ENCODE measurements at regions not wholly inside any gene's neighbourhood (a gene's known extent, or its start where the extent isn't known, plus 50 kb on each side); places are given as distances from the start of the nearest gene placed in this dataset.

GRCh38 chr3:88657459-88657858 lies 450.0 kb upstream of the EPHA3 start:
- Histone ChIP-seq H3K9ac (ENCODE audit: low read length) (no peak overlapping the region), H3K79me2 (ENCODE audit: low read length) (no peaks in the 10 kb centered on the region), H3K36me3 (replicated peaks; ENCODE audit: low read depth, low read length) (no peaks in the 10 kb centered on the region), H2AFZ (ENCODE audit: low read depth, low read length) (no peak overlapping the region), H3K4me3 (ENCODE audit: low read length) (no peak overlapping the region), H3K4me1 (ENCODE audit: low read length) (no peaks in the 10 kb centered on the region), H4K20me1 (ENCODE audit: insufficient read depth, low read length) (no peaks in the 10 kb centered on the region), H3K27ac (ENCODE audit: low read length) (no peak overlapping the region), H3K9me3 (ENCODE audit: insufficient read depth, low read length) (no peaks in the 10 kb centered on the region), H3K27me3 (ENCODE audit: low read depth, low read length) (no peaks in the 10 kb centered on the region), H3K4me2 (ENCODE audit: low read length) (no peak overlapping the region)
- TF ChIP-seq CTCF (IDR thresholded peaks at IDR 0.05; ENCODE audit: low read depth, low read length) (no peak), EZH2phosphoT487 (IDR thresholded peaks at IDR 0.05; ENCODE audit: low read depth) (no peak)

- Histone ChIP-seq H3K36me3 (replicated peaks; ENCODE audit: low read depth, low read length) (no peaks in the 10 kb centered on the region), H3K9ac (ENCODE audit: low read length) (no peak overlapping the region), H3K4me2 (ENCODE audit: low read length) (no peak overlapping the region), H4K20me1 (ENCODE audit: insufficient read depth, low read length) (no peaks in the 10 kb centered on the region), H2AFZ (ENCODE audit: low read depth, low read length) (no peak overlapping the region), H3K4me1 (ENCODE audit: low read length) (no peaks in the 10 kb centered on the region), H3K27me3 (ENCODE audit: low read depth, low read length) (no peaks in the 10 kb centered on the region), H3K9me3 (ENCODE audit: insufficient read depth, low read length) (no peaks in the 10 kb centered on the region), H3K27ac (ENCODE audit: low read length) (no peak overlapping the region), H3K79me2 (ENCODE audit: low read length) (no peaks in the 10 kb centered on the region), H3K4me3 (ENCODE audit: low read length) (no peak overlapping the region)
- TF ChIP-seq EZH2phosphoT487 (IDR thresholded peaks at IDR 0.05; ENCODE audit: low read depth) (no peak), CTCF (IDR thresholded peaks at IDR 0.05; ENCODE audit: low read depth, low read length) (no peak)
Measured at GRCh38 chr3:88661433-88661824, 446.0 kb upstream of the EPHA3 start.

GRCh38 chr3:88668180-88668579 lies 439.2 kb upstream of the EPHA3 start:
- Histone ChIP-seq H3K36me3 (replicated peaks; ENCODE audit: low read depth, low read length) (no peaks in the 10 kb centered on the region), H3K4me3 (ENCODE audit: low read length) (no peak overlapping the region), H3K9me3 (ENCODE audit: insufficient read depth, low read length) (no peaks in the 10 kb centered on the region), H3K79me2 (ENCODE audit: low read length) (no peaks in the 10 kb centered on the region), H3K27ac (ENCODE audit: low read length) (no peak overlapping the region), H3K4me2 (ENCODE audit: low read length) (no peak overlapping the region), H2AFZ (ENCODE audit: low read depth, low read length) (no peak overlapping the region), H3K9ac (ENCODE audit: low read length) (no peak overlapping the region), H4K20me1 (ENCODE audit: insufficient read depth, low read length) (no peaks in the 10 kb centered on the region), H3K4me1 (ENCODE audit: low read length) (no peaks in the 10 kb centered on the region), H3K27me3 (ENCODE audit: low read depth, low read length) (no peaks in the 10 kb centered on the region)
- TF ChIP-seq EZH2phosphoT487 (IDR thresholded peaks at IDR 0.05; ENCODE audit: low read depth) (no peak), CTCF (IDR thresholded peaks at IDR 0.05; ENCODE audit: low read depth, low read length) (no peak)

GRCh38 chr3:88671573-88671972 lies 435.8 kb upstream of the EPHA3 start:
- no peak overlapping the region for H2AFZ ChIP-seq (ENCODE audit: low read depth, low read length)
- H3K9me3 ChIP-seq (ENCODE audit: insufficient read depth, low read length): no peaks in the 10 kb centered on the region
- no peaks in the 10 kb centered on the region for H4K20me1 ChIP-seq (ENCODE audit: insufficient read depth, low read length)
- H3K27ac ChIP-seq (ENCODE audit: low read length): no peak overlapping the region
- no peaks in the 10 kb centered on the region for H3K36me3 ChIP-seq (replicated peaks; ENCODE audit: low read depth, low read length)
- no peak overlapping the region for H3K4me3 ChIP-seq (ENCODE audit: low read length)
- no peaks in the 10 kb centered on the region for H3K79me2 ChIP-seq (ENCODE audit: low read length)
- TF ChIP-seq CTCF (IDR thresholded peaks at IDR 0.05; ENCODE audit: low read depth, low read length) (no peak), EZH2phosphoT487 (IDR thresholded peaks at IDR 0.05; ENCODE audit: low read depth) (no peak)
- H3K4me2 ChIP-seq (ENCODE audit: low read length): no peak overlapping the region
- no peaks in the 10 kb centered on the region for H3K4me1 ChIP-seq (ENCODE audit: low read length)
- H3K27me3 ChIP-seq (ENCODE audit: low read depth, low read length): no peaks in the 10 kb centered on the region
- no peak overlapping the region for H3K9ac ChIP-seq (ENCODE audit: low read length)

Data from OCI-LY3 (cell line).